GM19468 (cell line): ENCODE measurements at regions not wholly inside any gene's neighbourhood (a gene's known extent, or its start where the extent isn't known, plus 50 kb on each side); places are given as distances from the start of the nearest gene placed in this dataset.
A peak's percentile ranks its signal among the peaks of the same experiment; 100 is the strongest.

Experiments
- ATAC-seq: cut with Tn5 transposase; IDR thresholded peaks from one replicate; pipeline ENCODE4 v1.9.1; 2021; ENCODE audit warnings: mild to moderate bottlenecking, moderate library complexity, moderate number of reproducible peaks; ENCODE audit not compliant: unreplicated experiment; ENCODE audit errors: extremely low read depth

DNA sequence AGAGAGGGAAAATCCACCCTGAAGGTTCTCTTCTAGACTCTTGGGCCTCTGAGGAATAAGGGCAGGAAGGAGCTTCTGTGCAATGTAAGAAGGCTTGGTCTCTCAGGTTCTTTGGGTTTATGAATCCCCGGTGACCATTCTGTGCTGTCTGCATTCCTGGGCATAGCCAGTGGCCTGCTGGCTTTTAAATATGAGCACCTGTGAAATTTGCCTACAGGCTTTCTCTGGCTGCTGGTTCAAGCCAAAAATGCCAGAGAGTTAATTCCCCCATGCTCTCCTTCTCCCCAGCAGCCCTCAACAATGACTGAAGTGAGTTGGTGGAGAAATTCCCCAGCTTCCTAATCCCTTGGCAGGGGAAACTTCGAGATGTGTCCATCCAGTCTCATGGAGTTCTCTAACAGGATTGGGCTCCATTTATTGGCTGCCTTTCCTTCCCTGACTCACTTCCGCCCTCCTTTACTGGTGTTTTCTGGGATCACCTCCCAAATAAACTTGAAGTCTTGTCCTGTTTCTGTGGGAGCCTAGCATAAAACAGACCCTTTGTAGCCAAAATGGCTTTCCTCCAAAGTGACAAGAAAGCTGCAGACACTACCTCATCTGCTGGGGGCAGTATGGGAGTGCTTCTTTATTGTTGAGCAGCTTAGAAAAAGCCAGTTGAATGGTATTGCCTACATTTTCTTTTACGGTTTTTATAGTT lies 179.4 kb upstream of the CASK start:
- ATAC-seq: no peak

DNA sequence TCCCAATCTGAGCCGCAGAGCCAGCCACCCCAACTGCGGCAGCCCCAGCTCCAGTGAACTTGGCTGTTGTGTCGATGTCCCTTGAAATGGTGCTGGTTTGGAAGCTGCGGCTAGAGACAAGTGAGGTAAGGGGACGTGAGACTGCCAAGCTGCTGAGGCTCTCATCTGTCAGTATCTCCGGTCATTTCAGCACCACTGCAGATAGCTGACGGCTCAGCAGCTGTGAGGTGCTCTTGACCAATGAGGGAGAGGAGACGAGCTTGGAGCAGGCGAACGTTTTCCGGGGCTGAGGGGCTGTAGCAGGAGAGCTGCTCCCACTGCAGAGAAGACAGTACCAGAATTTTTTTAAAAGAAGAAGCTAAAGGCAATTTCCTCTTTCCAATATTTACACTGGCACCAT lies 175.5 kb upstream of the CASK start:
- no peak for ATAC-seq

GRCh38 chrX:42097486-42097885 lies 174.1 kb upstream of the CASK start:
- ATAC-seq: no peak

DNA sequence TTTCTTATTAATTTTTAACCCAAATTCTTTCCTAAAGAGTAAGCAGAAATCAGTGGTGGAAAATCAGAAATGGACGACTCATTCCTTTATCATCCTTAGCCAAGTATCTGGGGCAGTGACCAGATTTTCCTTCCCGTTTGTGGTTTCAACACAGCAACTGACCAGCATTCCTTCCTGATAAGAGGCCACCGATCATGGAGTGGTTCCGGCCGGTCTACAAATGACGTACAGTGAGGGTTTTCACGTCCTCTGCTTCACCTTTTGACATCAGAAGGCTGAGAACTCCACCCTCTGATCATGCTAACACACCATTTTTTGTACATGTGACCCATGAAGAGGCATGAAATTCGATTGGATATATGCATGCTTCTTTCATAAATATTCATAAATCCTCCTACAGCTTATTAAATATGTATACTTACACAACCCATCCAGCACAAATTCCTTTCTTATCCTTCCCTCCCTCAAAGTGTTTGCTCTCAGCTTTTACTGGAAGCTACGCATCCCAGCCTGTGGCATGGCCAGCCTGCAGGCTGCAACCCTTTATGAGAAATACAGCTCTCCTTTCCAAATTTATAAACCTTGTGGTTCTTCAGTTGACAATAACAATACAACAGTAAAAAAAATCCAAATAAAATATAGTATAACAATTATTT lies 173.0 kb upstream of the CASK start:
- ATAC-seq: no peak

DNA sequence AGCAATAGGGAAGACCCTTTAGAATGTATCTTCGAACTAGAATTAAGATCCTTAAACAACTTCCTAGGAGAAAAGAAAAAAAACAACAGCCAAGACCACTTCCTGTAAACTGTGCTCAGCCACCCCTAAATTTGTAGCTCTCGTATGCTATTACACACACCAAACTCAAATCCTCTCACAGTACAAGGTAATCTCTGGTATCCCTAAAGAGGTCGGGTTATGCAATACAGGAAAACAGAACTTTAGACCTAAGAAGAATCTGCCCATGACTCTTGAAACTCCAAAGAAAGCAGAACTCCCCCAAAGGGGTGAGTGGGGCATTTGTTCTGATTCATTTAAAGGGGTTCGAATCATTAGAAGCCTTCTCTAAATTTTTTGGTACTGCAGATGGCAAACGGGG lies 170.9 kb upstream of the CASK start:
- no peak for ATAC-seq

DNA sequence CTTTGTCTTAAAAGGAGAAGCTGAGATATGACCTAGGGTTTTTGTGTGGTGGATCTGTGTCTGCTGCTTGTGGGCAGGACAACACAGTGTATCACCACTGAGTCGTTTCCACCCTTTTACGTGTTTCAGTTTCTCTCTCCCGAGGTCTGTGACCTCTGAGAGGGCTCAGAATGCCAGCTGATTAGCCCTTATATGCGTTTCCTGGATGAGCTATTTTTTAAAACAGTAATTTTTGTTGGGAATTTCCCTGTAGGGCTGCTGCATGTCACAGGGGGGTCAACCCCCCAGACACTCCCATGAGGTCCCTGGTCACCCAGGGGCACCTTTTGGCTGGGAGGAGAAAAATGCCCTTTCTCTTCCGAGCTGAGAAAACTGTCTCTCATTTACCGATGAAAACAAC lies 170.4 kb upstream of the CASK start:
- ATAC-seq: no peak

DNA sequence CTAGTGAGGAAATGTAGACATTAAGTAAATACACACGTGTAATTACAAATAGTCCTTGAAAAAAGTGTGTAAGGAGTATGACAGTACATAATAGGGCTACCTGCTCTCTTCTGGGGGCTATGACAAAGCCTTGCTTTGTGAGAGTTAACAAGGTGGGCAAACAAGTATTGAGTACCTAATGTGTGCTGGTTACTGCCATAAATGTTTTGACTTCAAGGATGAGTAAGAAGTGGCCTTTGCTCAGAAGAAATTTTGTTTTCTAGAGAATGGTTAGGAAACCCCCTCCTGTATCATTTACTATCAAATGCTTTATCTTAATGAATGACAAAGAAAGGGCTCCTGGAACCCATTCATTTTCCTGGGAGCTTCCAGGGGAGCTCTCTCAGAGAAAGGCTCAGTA lies 167.0 kb upstream of the CASK start:
- ATAC-seq: no peak

DNA sequence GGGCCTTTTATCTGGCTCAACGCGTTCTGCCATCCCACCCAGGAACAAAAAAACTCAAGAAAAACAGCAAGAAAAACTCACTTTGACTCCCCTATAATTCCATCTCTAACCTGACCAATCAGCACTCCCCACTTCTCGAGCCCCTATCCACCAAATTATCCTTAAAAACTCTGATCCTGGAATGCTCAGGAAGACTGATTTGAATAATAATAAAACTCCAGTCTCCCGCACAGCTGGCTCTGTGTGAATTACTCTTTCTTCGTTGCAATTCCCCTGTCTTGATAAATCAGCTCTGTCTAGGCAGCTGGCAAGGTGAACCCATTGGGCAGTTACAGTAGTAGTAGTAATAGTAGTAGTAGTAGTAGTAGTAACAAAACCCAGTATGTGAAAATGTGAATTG lies 165.7 kb upstream of the CASK start:
- ATAC-seq: no peak

DNA sequence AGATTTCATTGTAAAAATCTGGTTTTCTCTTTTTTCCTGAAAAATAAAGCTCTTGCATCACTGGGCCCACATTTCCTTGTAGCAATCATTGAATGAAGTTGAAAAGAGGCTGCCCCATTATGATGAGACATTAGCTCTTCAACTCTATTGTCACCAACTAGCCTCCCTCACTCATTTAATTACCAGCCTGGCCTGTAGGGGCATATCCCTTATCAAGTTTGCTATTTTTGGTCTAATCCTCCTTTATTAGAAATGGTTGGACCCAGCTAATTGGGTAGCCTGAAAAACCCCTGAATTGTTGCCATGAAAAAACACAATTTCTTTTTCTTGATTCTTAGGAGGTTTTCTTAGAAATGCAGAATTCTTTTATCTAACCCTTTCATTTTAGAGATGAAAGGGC lies 164.6 kb upstream of the CASK start:
- ATAC-seq: no peak

DNA sequence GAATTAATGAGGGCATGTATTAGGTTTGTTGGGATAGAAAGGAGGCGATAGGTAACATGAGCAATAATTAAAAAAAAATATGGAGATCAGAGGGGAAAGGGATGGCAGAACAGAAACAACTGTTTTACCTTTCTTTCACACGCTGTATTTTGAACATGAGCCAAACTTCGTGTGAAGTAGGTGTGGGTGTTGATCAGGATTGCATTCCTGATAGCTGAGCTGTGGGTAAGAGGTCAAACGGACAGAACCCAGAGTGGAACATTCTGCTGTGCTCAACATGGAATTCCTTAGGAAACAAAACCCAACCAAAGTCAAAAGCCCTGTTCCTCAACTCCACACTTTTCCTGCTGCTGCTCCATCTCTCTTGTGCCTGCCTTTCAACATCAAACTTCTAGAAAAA lies 162.5 kb upstream of the CASK start:
- no peak for ATAC-seq

- no peak for ATAC-seq
Measured at GRCh38 chrX:42079968-42080367, 156.6 kb upstream of the CASK start.

DNA sequence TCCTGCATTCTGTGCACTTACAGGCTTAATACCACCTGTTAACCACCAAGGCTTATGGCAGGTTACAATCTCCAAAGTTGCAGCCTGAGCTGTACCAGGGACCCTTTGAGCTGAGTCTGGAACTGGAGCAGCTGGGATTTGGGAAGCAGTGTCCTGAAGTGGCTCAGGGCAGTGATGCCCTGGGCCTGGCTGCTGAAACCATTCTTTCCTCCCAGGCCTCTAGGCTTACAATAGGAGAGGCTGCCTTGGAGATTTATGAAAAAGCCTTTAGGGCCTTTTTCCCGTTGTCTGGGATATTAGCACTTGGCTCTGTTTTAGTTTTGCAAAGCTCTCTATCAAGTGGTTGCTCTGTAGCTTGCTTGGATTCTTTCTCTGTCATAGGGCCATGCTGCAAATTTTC lies 154.3 kb upstream of the CASK start:
- no peak for ATAC-seq

- no peak for ATAC-seq
Measured at GRCh38 chrX:42075032-42075431, 151.7 kb upstream of the CASK start.

DNA sequence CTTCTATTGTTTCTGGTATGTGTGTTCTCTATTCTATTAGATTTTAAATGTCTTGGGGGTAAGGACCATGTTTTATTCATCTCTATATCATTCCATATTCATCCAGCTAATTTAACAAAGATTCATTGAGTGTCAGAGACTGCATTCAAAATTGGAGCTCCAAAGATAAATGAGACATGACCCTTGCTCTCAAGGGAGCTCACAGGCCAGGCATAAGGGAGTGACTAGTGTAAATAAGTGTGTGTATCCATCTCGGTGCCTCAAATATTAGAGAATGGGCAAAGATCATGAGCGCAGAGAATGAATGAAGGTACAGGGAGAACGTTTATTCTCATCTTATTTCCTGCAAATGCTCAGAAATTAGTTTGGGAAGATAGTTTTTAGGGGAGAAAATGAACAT lies 150.1 kb upstream of the CASK start:
- ATAC-seq: no peak

DNA sequence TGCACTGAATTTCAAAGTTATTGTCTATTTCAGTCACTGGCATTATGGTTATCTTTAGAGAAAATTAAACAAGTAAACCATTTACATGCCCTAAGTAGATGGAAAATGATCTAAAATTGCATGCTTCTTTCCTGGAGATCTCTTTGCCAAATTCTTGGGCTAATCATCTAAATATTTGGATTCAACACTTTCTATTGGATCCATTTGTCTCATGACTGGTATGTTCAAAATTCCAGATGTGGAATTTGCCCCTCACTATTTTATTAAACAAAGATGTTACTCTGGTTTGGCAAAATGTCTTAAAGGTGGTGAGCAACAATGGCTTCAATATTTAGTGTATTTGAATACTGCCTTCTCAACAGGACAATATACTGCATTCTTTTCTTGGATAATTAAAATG lies 147.5 kb upstream of the CASK start:
- ATAC-seq: no peak

DNA sequence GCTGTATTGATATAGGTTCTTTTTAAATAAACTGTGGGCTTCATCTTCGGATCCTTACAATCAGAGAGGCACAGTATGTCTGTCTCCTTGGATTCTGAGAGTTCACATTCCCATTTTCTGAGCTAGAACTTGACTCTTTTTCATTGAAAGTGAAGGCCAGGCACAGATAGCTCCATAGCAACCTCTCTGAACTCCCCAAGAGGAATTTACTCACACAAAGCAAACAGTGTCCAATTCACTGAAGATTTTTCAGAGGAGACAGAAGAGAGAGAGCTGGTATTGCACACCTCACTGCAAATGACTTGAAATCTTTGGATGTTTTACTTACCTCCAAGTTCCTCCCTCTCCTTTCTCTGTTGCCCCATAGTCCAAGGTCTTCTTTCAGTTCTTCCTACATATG lies 130.9 kb upstream of the CASK start:
- ATAC-seq: no peak

DNA sequence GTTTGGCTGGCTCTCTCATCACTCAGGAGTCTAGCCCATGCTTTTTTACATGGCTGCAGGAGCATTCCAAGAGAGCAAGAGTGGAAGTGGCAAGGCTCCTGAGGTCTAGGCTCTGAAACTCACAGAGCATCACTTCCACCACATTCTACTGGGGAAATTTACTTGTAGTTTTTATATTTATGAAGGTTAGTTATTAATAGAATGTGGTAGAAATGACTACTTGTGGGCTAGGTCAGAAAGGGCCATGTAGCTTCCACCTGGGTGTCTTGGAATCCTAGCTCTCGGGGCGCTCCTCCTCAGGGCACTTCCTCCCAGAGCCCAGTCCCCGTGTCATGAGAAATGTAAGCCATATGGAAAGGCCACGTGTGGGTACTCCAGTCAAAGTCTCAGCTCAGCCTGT lies 127.0 kb upstream of the CASK start:
- ATAC-seq: no peak

DNA sequence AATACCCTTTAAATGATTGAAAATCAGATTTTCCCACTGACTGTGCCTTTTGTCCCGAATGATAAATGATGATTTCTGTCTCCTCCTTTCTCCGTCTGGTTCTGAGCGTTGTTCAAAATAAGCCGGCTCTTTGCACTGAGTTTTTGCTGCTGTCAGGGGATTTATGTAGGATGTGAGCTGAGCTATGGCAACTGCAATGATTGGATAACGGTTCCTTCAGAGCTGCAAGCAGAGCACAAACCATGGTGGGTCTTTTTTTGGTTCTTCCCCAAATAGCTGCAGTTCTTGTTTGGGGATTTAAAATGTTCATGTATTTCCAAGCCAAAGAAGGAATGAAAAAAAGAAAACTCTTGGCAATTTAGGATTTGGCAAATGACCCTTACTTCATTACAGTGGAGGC lies 124.5 kb upstream of the CASK start:
- ATAC-seq: no peak

DNA sequence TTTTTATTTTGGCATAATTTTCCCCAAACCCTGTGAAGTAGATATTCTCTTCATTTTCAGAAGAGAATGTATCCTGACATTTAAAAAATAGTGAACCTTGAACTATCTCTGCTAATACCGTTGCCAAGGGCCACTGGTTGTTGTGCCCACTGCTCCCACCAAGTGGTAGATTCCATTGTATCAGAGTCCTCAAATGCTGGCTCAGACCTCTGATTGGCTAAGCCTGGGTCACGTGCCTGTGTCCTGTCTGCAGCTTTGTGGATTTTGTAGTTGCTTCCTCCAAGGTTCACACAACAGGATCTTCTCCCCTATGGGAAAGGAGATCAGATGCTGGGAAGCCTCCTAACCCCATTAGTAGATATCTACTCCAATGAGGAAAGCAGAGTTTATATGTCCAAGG lies 104.8 kb upstream of the CASK start:
- ATAC-seq: no peak

DNA sequence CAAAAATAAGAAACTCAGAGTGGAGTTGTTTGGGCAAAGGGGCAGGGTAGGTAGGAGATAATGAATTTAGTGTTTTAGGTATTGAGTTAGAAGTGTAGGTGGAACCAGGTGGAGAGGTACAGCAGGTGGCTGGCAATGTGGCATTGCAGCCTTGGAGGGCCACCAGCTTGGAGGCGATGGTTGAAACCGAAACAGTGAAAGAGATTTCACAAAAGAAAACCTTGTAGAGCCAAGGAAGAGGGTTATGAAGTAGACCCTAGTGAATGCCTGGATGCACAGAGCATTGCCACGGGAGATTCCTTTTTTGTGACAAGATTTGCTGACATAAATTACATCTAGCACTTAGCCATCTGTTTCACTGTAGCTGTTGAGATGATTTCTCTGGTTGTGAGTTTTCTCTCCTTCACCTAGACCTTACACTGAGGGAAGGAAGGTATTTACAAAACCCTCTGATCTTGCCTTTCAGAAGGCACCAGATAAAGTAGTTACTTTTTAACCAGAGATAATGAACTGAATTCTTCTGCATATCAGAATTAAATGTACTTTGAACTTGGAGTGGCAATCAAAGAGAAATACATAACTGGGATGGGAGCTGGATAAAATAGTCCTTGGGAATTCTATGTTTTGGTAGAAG lies 104.1 kb upstream of the CASK start:
- peak; percentile 75 for ATAC-seq

GRCh38 chrX:42025861-42026260 lies 102.5 kb upstream of the CASK start:
- no peak for ATAC-seq

GRCh38 chrX:42023122-42023521 lies 99.8 kb upstream of the CASK start:
- ATAC-seq: no peak
